Epidermal melanocyte (primary cell): ENCODE measurements at regions not wholly inside any gene's neighbourhood (a gene's known extent, or its start where the extent isn't known, plus 50 kb on each side); places are given as distances from the start of the nearest gene placed in this dataset.
"Not testable (repeated sequence)": the region's sequence is repeated elsewhere in the genome, so short reads cannot be mapped to it uniquely, and the experiment has no call there.

ENCODE experiments used
- DNase-seq: peaks from one replicate; pipeline ENCODE4 v3.0.0; 2011; ENCODE audit warnings: low spot score; ENCODE audit not compliant: insufficient read length

DNA sequence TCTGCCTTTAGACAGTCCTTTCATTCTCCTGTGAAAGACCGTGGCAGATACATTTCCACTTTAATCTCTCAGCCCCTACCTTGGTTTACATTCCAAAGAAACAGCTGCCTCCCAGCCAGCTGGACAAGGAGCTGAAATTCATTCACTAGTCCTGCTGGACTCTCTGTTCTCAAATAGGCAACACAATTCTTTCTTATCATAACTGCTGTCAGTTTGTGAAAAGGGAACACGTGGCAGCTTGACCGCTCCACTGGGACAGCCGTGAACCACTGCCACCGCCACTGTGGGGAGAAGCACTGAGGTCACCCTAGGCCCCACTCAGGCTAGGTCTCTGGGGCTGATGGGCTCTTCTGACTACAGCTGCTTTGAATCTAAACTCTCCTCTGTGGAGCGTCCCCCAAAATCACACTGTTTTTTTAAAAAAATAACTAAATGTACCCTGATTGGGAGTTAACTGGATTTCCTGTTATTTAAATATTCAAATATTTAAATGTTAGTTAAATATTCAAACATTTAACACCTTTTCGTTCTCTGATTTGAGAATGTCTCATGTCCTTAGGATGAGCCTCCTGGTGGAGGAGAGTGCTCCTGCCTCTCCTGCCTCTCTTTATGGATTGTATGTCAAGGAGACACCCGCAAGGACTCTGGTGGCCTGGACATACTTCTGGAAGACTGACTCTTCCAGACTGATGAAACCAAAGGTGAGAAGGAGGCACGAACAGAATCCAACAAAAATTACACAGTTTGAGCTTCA lies 120.1 kb downstream of the BOD1 start:
- DNase-seq: no peak

DNA sequence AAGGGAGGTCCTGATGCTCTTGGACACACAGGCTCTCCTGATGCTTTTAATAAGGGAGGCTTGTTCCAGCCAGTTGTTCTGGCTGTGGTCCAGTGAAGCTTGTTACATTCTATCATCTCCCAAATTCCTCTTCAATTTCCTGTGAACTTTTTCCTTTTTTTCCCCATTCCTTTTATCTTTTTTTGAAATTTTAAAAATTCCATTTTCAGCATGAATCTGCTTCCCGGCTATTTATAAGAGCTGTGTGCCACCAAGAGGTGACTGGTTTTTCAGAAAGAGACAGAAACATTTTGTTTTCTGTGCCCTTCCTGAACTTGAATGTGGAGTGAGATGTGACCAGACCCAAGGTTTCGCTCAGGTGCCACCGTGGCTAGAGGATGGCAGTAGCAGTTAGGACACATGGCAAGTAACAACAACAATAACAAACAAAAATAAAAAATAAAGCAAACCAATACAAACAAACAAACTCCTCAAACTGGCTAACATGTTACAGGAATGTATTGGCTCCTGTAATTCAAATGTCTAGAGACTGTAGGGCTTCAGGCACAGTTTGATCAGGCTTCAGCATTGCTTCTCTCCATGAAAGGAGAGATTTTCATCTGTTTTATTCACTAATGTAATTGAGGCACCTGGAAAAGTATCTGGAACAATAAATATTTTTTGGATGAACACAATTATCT lies 121.1 kb downstream of the BOD1 start:
- peak; percentile 54 for DNase-seq

DNA sequence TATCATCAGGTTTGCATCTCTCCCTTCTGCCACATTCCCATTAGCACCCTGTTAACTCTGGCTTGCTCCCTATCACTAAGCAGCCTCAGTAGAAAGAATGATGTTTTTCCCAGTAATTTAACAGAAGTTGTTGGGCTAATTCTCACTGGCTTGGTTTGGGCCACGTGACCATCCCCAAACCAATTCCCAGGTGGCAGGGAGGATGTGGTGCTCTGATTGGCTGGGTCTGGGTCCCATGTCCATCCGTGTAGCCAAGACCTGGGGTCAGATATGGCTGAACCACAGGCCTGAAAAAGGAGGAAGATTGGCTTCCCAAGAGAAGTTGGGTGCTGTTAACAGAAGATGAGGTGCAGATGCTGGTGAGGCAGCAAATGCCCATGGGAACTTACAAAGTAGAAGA lies 122.0 kb downstream of the BOD1 start:
- DNase-seq: no peak

DNA sequence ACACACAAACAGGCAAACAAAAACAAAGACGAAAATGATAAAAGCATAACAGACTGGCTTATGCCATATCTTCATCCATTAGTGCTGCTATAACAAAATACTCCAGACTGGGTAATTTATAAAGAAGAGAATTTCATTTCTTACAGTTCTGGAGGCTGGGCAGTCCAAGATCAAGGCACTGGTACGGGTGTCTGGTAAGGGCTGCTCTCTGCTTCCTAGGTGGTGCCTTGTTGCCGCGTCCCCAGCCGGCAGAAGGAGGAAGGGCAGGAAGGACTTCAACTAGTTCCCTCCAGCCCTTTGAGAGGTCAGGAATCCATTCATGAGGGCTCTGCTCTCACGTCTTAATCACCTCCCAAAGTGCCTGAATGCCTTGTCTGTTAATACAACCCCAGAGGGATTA lies 122.6 kb downstream of the BOD1 start:
- no peak for DNase-seq

DNA sequence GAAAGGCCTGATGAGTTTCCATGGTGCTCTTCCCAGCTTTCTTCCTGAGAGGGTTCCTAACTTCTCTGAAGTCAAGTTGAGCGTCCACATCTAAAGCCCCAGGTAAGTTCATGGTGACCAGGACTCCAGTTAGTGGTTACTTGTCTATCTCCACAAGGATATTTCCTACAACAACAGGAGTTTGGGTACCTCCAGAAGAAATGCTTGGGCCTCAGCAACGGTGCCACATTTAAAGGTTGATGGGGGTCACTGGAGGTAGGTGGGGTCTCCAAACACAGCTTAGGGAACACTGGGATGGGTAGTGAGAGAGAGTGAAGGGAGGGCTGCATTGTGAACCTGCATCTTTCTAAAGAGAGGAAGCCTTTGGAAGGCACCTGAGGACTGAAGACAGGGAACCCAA lies 123.4 kb downstream of the BOD1 start:
- no peak for DNase-seq

DNA sequence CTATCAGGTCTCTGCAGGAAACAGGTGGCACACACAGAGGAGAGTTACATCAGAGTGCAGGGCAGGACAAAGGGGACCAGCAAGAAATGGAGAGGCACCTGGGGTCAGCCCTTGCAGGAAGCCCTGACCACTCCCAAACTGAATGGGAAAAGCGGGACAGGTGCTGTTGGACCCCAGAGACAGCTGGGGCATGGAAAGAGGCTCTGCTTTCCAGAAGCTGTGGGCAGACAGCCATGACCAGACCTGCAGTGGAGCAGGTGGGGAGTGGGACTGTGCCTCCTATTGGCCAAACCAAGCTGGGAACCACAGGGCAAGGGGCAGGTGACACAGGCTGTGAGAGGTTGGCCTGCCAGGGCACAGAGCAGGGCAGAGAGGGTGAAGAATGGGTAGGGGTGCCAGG lies 125.8 kb downstream of the BOD1 start:
- DNase-seq: no peak

DNA sequence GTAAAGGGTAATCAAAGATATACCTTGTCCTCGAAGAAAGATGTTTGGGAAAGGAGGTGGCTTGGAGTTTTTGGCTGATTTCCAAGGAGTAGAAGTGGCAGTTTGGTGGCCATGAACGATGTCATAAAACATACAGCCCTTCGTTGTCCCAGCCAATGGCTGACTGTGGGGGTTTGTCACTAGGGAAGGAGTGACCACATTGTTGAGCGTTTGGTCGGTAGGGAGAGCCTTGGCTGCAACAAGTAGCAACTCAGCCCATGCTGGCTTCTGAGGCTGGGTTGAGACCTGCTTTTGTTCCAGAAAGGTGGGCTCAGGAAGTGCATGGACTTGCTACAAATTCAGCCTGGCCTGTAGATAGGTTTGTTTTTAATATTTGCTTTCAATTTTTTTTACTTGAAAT lies 128.3 kb downstream of the BOD1 start:
- DNase-seq: no peak

DNA sequence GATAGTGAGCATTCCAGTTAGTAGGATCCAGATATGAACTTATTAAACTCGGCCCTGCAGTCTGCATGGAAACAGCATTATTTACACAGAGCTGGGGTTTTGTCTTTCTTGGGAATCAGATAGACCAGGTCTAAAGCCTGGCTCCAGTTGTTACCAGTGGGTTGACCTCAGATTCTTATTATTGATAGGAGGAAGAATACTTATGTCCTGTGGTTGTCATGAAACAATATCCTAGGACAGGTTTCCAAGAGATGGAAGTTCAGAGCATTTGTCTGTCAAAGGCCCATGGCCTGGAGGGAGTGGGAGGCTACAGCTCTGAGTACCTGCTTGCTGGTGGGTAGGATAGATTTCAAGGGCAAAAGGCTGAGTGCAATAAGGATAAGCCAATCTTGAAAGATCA lies 129.2 kb downstream of the BOD1 start:
- DNase-seq: no peak

DNA sequence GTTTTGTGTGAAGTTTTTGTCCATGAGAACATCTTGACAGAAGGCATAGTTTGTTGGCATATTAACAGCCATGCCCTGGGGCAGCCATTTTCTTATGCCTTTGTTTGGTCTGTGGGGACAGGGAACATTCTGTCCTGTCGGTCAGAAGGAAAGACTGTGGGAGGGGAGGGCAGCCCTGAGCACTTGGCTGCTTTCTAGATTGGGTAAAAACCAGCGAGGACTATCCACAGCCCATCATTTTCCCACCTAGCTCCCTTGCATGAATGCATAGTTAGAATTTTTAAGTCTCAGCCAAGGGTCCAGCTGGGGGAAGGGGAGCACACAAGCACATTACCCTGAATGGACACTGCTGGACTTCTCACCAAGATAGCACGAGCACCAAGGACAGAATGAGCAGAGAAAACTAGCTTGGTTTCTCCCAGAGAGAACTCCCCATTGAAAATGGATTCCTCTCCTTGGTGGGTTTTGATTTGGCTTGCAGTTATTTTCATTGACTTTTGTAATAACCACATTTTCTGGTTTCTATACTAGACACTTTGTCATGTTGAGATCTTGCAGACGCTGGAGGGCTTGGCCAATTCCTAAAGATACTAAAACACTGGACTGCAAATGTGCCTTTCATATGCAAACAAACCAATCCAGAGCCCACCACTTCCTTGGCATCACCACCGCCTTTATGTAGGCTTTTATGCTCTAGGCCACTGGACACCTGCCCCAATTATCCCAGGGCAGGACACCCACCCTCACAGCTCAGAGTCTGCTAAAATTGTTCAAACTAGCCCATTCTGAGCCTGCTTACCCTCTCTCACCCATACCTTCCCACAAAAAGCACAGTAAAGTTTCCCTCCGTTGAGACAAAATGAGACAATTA lies 129.9 kb downstream of the BOD1 start:
- no peak for DNase-seq

DNA sequence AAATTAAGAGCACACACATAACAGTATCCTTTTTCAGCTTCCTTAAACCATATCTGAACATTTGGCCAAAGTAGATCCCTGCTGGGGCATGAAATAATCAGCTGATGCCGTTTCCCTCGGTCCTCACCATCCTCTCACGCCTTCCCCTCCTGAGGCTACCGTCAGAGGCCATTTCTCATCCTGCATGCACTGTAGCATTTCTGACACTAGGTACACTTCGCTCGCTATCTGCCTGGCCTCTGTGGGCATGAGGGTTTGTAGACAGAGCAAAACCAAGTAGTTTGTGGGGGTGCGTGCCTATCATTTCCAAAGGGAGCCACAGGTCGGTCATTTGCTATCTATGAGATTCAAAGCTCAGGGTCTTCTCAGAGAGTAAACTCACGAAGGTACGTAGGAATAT lies 131.9 kb downstream of the BOD1 start:
- DNase-seq: no peak

DNA sequence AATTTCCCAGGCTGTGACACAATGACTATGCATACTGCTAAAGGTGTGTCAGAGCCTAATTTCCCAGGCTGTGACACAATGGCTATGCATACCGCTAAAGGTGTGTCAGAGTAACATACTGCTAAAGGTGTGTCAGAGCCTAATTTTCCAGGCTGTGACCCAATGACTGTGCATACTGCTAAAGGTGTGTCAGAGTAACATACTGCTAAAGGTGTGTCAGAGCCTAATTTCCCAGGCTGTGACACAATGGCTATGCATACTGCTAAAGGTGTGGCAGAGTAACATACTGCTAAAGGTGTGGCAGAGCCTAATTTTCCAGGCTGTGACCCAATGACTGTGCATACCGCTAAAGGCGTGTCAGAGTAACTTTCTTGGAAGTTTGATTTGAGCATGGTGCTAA lies 132.9 kb downstream of the BOD1 start:
- DNase-seq: not testable (repeated sequence)

DNA sequence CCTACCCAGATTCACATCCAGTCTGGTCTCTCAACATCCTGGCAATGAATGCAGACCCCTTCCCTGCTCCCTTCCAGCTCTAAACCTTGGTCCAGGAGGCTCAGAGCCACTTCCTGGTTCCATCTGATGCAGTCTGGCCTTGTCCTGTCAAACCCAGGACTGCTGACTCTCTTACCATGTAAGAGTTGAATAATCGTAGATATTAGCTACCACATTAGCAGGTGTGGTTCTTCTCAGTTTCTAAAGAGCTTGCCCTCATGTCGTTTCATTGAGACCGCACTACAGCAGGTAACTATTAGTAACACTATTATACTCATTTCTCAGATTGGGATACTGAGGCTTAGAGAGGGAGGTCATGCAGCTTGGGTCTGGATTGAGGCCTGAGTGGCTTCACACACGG lies 133.3 kb downstream of the BOD1 start:
- no peak for DNase-seq

DNA sequence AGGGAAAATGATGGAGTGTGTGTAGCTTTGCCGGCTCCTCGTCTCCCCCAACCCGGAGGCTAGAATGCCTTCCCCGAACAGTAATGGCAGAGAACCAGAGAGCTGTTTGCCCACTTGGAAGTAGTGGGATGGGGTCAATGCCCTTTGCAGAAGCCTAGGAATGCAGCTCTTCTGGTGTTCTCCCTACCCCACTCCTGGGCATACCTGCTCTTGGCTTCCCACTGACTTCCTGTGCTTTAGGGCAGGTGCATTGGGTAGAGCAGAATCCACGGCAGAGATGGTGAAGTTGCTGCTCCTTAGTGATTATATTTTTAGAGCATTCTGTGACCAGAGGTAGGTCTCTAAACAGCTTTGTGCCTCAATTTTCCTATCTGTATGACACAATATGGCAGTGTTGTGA lies 134.6 kb downstream of the BOD1 start:
- no peak for DNase-seq

DNA sequence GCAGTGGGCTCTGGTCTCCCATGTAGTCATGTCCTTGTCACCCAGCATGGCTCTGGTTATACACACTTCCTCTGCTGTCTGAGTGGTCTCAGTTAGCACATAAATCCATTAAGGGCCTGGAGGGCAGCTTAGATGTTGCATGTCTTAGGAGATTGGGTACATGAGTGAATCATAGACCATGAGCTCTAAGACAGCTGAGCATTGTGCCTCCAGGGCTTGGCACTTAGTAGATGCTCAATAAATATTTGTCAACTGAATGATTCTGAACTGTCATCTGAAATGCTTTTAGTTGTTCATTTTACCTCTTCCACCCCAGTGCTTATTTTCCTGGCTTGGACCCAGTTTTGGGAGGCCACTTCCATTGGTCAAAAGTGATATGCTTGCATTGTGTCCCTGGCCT lies 135.6 kb downstream of the BOD1 start:
- DNase-seq: no peak

DNA sequence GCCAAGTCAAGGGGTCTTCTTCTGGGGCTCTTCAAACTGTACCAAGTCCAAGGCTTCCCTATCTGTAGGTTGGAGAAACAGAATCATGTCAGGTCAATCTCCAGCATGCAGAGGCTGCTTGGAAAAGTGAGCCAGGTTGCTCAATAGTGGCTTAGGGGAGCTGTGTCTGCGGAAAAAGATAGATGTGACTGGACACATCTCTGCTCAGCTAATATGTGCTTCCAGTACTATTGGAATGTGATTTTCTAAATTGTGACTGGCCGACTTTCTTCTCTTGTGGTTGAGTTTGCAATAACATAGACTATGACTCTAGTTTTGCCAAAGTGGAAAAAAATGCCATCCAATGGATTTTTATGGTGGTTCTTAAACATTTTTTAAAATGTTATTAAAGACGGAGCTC lies 136.7 kb downstream of the BOD1 start:
- no peak for DNase-seq

DNA sequence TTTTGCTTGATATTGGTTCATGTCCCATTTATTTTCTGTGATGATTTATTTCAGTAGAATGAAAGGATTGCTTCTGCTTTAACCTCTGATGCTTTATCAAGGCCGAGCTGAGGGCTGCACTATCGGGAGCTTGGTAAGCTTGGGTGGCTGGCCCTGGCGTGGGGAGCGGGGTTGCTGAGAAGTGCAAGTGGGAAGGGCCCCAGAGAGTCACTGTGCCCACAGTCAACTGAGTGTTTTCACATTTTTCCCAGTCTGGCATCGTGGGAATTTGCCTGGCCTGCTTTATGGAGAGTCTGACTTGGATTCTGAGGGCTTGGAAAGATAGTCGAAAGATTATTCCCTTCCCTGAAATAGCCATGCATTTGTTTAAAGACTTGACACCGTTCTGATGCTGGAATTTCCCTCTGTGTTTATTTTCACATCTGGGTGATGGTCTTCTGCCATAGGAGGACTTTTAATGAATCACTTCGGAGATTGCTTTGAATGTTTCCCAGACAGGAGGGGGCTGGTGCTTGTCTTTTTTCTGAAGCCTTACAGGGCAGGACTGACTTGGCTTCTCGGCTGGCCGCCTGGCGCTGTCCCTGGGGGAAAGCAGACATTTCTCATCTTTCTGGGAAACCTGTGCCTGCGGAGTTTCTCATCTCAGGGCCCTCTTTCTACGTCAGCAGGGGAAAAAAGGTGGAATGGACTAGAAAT lies 139.0 kb downstream of the BOD1 start:
- no peak for DNase-seq

DNA sequence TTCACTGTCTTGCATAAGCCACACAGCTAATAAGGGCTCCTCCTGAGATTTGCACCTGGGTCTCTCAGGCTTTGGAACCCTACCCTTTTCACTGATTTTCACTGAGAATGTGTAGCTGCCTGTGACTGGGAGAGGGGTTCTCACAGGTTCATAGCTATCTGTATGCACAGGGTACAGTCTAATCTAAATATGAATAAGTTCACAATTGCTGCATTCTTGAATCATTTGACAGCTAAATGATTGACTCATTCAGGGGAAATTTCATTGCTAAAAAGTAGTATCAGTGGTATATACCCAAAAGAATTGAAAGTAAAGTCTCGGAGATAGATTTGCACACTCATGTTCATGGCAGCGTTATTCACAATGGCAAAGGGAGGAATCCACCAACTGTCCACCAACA lies 140.7 kb downstream of the BOD1 start:
- no peak for DNase-seq

DNA sequence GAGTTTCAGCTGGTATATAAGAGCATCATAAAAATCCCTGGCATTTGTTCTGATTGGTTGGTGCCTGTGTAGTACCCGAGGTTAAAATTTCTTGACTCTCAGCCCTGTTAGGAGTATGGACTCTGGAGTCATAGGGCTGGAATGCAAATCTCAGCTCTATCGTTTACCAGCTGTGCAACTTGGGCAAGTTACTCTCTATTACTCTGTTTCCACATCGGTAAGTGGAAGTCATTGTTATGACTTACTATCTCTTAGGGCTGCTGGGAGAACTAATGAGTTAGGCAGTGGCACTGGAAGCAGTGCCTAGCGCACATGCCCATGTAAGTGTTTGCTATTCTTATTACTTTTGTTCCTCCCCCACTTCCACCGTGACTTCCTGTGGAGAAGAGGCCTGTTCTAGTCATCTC lies 141.6 kb downstream of the BOD1 start:
- DNase-seq: no peak

DNA sequence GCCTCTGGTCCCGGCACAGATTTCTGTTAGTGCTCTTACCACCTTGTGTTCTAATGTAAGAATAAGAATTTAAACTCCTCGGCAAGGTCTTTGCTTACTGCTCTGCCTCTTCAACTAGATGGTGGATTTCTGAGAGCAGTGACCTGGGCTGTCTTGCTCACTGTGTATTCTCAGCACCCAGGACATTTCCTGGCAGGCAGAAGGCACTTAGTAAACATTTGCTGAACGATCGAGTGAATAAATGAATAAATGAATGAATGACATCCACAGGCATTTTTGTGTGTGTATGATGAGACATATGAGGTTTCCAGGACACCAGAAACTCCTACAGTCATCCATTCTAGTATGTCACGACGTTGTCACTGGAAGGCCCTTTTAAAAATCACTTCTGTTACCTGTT lies 143.2 kb downstream of the BOD1 start:
- no peak for DNase-seq

DNA sequence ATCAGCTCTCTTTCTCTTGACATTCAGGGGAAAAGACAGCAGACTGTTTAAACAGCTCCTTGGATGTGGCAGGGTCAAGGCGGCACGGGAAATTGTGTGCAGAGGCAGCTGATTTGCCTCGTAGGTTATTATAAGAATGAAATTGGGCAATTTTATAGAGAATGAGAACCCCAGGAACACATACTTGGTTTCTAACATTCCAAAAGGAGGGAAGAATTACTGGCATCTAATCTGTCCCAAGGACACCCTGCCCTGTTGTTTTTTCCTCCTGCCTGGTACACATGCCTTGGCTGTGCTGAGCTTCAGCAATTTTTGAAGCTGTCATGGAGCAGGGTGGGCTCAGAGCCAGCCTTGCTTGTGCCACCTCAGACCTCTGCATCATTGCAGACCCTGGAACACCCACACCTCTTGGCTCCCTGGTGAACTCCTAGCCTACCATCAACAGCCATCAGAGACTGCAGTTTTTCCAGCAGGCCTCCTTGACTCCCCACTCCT lies 143.6 kb downstream of the BOD1 start:
- no peak for DNase-seq

DNA sequence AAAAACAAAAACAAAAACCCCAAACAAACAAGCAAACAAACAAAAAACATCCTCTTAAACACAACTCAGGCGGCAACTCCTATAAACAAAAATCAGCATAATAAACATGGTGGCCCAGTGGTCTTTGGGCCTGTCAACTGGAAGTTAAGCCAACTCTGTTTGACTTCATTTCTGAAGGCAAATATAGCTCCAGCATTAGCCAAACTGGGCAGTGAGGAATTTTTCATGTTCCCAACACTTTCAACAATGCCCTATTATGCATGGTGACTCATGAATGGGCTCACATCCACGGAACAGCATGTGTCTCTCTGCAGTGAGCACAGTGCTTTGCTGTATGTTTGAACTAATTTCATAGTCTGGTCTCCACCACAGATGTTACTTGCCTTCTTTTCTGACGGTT lies 143.9 kb upstream of the STC2 start:
- DNase-seq: peak; percentile 85
